Duodenal mucosa (tissue), 2 donors: ENCODE measurements at regions not wholly inside any gene's neighbourhood (a gene's known extent, or its start where the extent isn't known, plus 50 kb on each side); places are given as distances from the start of the nearest gene placed in this dataset.

Source experiments
- H3K27ac ChIP-seq: one replicate; pipeline ENCODE4 v1.7.0; 2013; ENCODE audit warnings: low read depth, low read length
- H3K27me3 ChIP-seq, 2 donors: one replicate each; pipeline ENCODE4 v1.7.0; 2013; ENCODE audit warnings: low read length in 2 of 2, control low read depth in 1 of 2; ENCODE audit not compliant: insufficient read depth in 2 of 2, control insufficient read depth in 1 of 2
- H3K36me3 ChIP-seq, 2 donors: one replicate each; pipeline ENCODE4 v1.7.0; 2013; ENCODE audit warnings: low read length in 2 of 2, control low read depth in 1 of 2; ENCODE audit not compliant: insufficient read depth in 2 of 2, control insufficient read depth in 1 of 2
- H3K4me1 ChIP-seq, 2 donors: one replicate each; pipeline ENCODE4 v1.7.0; 2013; ENCODE audit warnings: low read length in 2 of 2, control low read depth in 1 of 2; ENCODE audit not compliant: insufficient read depth in 2 of 2, control insufficient read depth in 1 of 2
- H3K4me3 ChIP-seq, 2 donors: one replicate each; pipeline ENCODE4 v1.7.0; 2013; ENCODE audit warnings: low read length in 2 of 2, low read depth in 1 of 2
- H3K9ac ChIP-seq, 2 donors: one replicate each; pipeline ENCODE4 v1.7.0; 2013; ENCODE audit warnings: low read length in 2 of 2, low read depth in 1 of 2
- H3K9me3 ChIP-seq, 2 donors: one replicate each; pipeline ENCODE4 v1.7.0; 2013; ENCODE audit warnings: low read length in 2 of 2, control low read depth in 1 of 2; ENCODE audit not compliant: control insufficient read depth in 1 of 2

GRCh38 chr6:8201679-8202078 lies 99.3 kb upstream of the EEF1E1 start:
- Histone ChIP-seq H3K4me1 (no peaks in the 10 kb centered on the region), H3K36me3 (no peaks in the 10 kb centered on the region), H3K9ac (no peak overlapping the region), H3K9me3 (no peaks in the 10 kb centered on the region), H3K27ac (no peak overlapping the region), H3K4me3 (no peak overlapping the region), H3K27me3 (no peaks in the 10 kb centered on the region)

- no peaks in the 10 kb centered on the region for H3K4me1 ChIP-seq
- H3K9me3 ChIP-seq, result no peaks in the 10 kb centered on the region
- H3K27me3 ChIP-seq, result no peaks in the 10 kb centered on the region
- no peak overlapping the region for H3K9ac ChIP-seq
- H3K27ac ChIP-seq, result no peak overlapping the region
- no peaks in the 10 kb centered on the region for H3K36me3 ChIP-seq
- H3K4me3 ChIP-seq, result no peak overlapping the region
These were observed 97.9 kb upstream of the EEF1E1 start for GRCh38 chr6:8200255-8200654.

GRCh38 chr6:8195714-8196102 lies 93.4 kb upstream of the EEF1E1 start:
- Histone ChIP-seq H3K9me3 (no peaks in the 10 kb centered on the region), H3K36me3 (no peaks in the 10 kb centered on the region), H3K4me3 (no peak overlapping the region), H3K27ac (no peak overlapping the region), H3K27me3 (no peaks in the 10 kb centered on the region), H3K9ac (no peak overlapping the region), H3K4me1 (no peaks in the 10 kb centered on the region)

- H3K27ac ChIP-seq, result no peak overlapping the region
- H3K9me3 ChIP-seq, result no peaks in the 10 kb centered on the region
- no peaks in the 10 kb centered on the region for H3K36me3 ChIP-seq
- no peak overlapping the region for H3K9ac ChIP-seq
- H3K4me1 ChIP-seq, result no peaks in the 10 kb centered on the region
- no peak overlapping the region for H3K4me3 ChIP-seq
- no peaks in the 10 kb centered on the region for H3K27me3 ChIP-seq
These were observed 92.8 kb upstream of the EEF1E1 start for GRCh38 chr6:8195040-8195713.

- Histone ChIP-seq H3K4me3 (no peak overlapping the region), H3K9ac (no peak overlapping the region), H3K27ac (no peak overlapping the region), H3K4me1 (no peaks in the 10 kb centered on the region), H3K9me3 (no peaks in the 10 kb centered on the region), H3K36me3 (no peaks in the 10 kb centered on the region), H3K27me3 (no peaks in the 10 kb centered on the region)
These were observed 92.1 kb upstream of the EEF1E1 start for GRCh38 chr6:8194490-8194889.

GRCh38 chr6:8193541-8193940 lies 91.2 kb upstream of the EEF1E1 start:
- H3K36me3 ChIP-seq, result no peaks in the 10 kb centered on the region
- no peak overlapping the region for H3K27ac ChIP-seq
- H3K9me3 ChIP-seq, result no peaks in the 10 kb centered on the region
- no peaks in the 10 kb centered on the region for H3K27me3 ChIP-seq
- H3K4me3 ChIP-seq, result no peak overlapping the region
- no peaks in the 10 kb centered on the region for H3K4me1 ChIP-seq
- H3K9ac ChIP-seq, result no peak overlapping the region

GRCh38 chr6:8192597-8192996 lies 90.2 kb upstream of the EEF1E1 start:
- Histone ChIP-seq H3K4me1 (no peaks in the 10 kb centered on the region), H3K36me3 (no peaks in the 10 kb centered on the region), H3K27ac (no peak overlapping the region)

GRCh38 chr6:8192067-8192466 lies 89.7 kb upstream of the EEF1E1 start:
- Histone ChIP-seq H3K27me3 (no peaks in the 10 kb centered on the region), H3K27ac (no peak overlapping the region), H3K4me1 (no peaks in the 10 kb centered on the region), H3K9ac (no peak overlapping the region), H3K4me3 (no peak overlapping the region), H3K36me3 (no peaks in the 10 kb centered on the region), H3K9me3 (no peaks in the 10 kb centered on the region)

More at GRCh38 chr6:8192597-8192996, 90.2 kb upstream of the EEF1E1 start:
- Histone ChIP-seq H3K9ac (no peak overlapping the region), H3K9me3 (no peaks in the 10 kb centered on the region), H3K27me3 (no peaks in the 10 kb centered on the region), H3K4me3 (no peak overlapping the region)

GRCh38 chr6:8191629-8192028 lies 89.3 kb upstream of the EEF1E1 start:
- Histone ChIP-seq H3K9me3 (no peaks in the 10 kb centered on the region), H3K9ac (no peak overlapping the region), H3K4me3 (no peak overlapping the region)

GRCh38 chr6:8187209-8187608 lies 84.9 kb upstream of the EEF1E1 start:
- H3K9me3 ChIP-seq, result no peaks in the 10 kb centered on the region
- no peaks in the 10 kb centered on the region for H3K27me3 ChIP-seq
- H3K36me3 ChIP-seq, result no peaks in the 10 kb centered on the region
- H3K27ac ChIP-seq, result no peak overlapping the region
- H3K4me1 ChIP-seq, result no peaks in the 10 kb centered on the region
- H3K4me3 ChIP-seq, result no peak overlapping the region
- H3K9ac ChIP-seq, result no peak overlapping the region

More at GRCh38 chr6:8191629-8192028, 89.3 kb upstream of the EEF1E1 start:
- H3K36me3 ChIP-seq, result no peaks in the 10 kb centered on the region
- H3K27me3 ChIP-seq, result no peaks in the 10 kb centered on the region
- H3K4me1 ChIP-seq, result no peaks in the 10 kb centered on the region
- H3K27ac ChIP-seq, result no peak overlapping the region
